Heart right ventricle (tissue), 16 donors: ENCODE measurements at regions not wholly inside any gene's neighbourhood (a gene's known extent, or its start where the extent isn't known, plus 50 kb on each side); places are given as distances from the start of the nearest gene placed in this dataset.

ENCODE experiments used
- ATAC-seq, 8 donors: fragments of 200-7000 bp; cut with Tn5 transposase; one replicate each; pipeline ENCODE4 v1.9.1; 2020; ENCODE audit warnings: mild to moderate bottlenecking in 8 of 8, moderate library complexity in 8 of 8, moderate number of reproducible peaks in 1 of 8
- DNase-seq, 2 donors: peaks; one replicate each; pipeline ENCODE4 v3.0.0-alpha.2; 2020
- H3K27ac ChIP-seq, 10 donors: fragments of 200-600 bp; sonication (generic) in 2 of 10; one replicate each; pipeline versions ENCODE4 v1.5.0 to v1.8.0; 2020 to 2022; ENCODE audit warnings: mild to moderate bottlenecking in 3 of 10
- H3K27me3 ChIP-seq, 7 donors: fragments of 200-600 bp; one replicate each; pipeline ENCODE4 v1.8.0; 2021 to 2022; ENCODE audit warnings: mild to moderate bottlenecking in 2 of 7
- H3K36me3 ChIP-seq, 9 donors: fragments of 200-600 bp; sonication (generic) in 1 of 9; one replicate each; pipeline versions ENCODE4 v1.5.0 to v1.8.0; 2020 to 2022; ENCODE audit warnings: mild to moderate bottlenecking in 2 of 9
- H3K4me1 ChIP-seq, 9 donors: fragments of 200-600 bp; sonication (generic) in 1 of 9; one replicate each; pipeline versions ENCODE4 v1.5.0 to v1.8.0; 2020 to 2022; ENCODE audit warnings: mild to moderate bottlenecking in 4 of 9
- H3K4me3 ChIP-seq, 10 donors: fragments of 200-600 bp; sonication (generic) in 2 of 10; one replicate each; pipeline versions ENCODE4 v1.5.0 to v1.8.0; 2020 to 2022; ENCODE audit warnings: mild to moderate bottlenecking in 7 of 10, moderate library complexity in 2 of 10
- H3K9me3 ChIP-seq, 11 donors: fragments of 200-600 bp in 10 of 11; sonication (generic) in 2 of 11; one replicate each; pipeline versions ENCODE4 v1.5.0 to v1.8.0; 2013 to 2022; ENCODE audit warnings: mild to moderate bottlenecking in 2 of 11, control low read depth in 1 of 11, moderate library complexity in 1 of 11
- WGBS, 2 donors: extraction: QIAGEN DNeasy Blood & Tissue Kit; methylation state at CpG; one replicate each; pipeline ENCODE4 v1.1.7; 2013; ENCODE audit warnings: inconsistent platforms in 1 of 2; 5-methylcytosine and 5-hydroxymethylcytosine counted together
- intact Hi-C, 10 donors: fragments of 100-400 bp; cut with DNase I; formaldehyde crosslinking; loops; one replicate each; pipeline versions ENCODE4 v1.11.1 to v1.14.2; 2022
- TF ChIP-seq, protein P1 (sequence below), 9 donors: fragments of 200-600 bp; sonication (generic) in 2 of 9; IDR thresholded peaks; one replicate each; pipeline versions ENCODE4 v1.5.0 to v1.8.0; 2021 to 2022; ENCODE audit warnings: antibody characterized with exemption in 9 of 9, mild to moderate bottlenecking in 5 of 9, moderate library complexity in 1 of 9
- donor health status: Arrhythmogenic right ventricular cardiomyopathy.
- donor health status: ischemic (EF 13 %, LVEDD 7.1; RV severe dilation, severe dysfunction).
- donor health status: healthy with polysubstance abuse.
- donor health status: DM: no; HTN: yes; CAD: no.
- donor health status: DM: no; HTN: no; CAD: no.
- donor health status: ischemic (EF 25% LVEDD 6.9; RV normal size, moderate dysfunction).
- donor health status: ischemic (EF 25% LVEDD 5.7; RV mildly dilated, moderate dysfunction).
- donor health status: healthy.
- donor health status: DM: yes; HTN: yes; CAD: no.
- donor health status: Ischemic cardiomyopathy.
- donor health status: ischemic (EF 35%, LVEDD 5.7; RV mildly dilated, moderate dysfunction).
- donor health status: nonischemic (EF 11% LVEDD 7.7; RV severe dilation, severe dysfunction).
- donor health status: DM: yes; HTN: yes; CAD: no.
- donor health status: PGD.
- donor health status: ischemic (EF 29% LVEDD 5.4; RV normal size, mild dysfunction).
- donor health status: nonischemic (EF 23%, LVEDD 6.1; RV moderate dilation, normal function).

DNA sequence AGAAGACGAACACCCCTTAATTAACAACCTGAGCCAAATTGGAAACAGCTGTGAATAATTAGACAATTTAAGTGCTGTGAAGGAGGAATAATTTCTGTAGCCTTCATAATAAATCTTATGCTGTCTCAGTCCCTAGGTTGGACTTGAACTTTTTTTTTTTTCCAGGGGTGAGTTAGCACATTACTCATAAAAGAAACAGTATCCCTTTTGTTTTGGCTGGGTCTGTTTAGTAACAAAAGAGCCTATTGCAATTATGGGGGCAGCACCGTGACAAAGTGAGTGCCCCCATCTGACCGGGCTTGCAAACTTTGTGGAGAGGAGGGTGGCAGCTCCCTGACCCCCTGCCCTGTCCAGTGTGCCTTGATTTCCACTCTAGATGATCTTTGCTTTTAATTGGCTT lies 167.4 kb downstream of the DICER1 start:
- Histone ChIP-seq H3K4me1 (no peaks in the 10 kb centered on the region), H3K27ac (no peak overlapping the region), H3K27me3 (peaks cover 0 to 9% (median 0%) of the 10 kb centered on the region in 7 donors), H3K9me3 (peaks cover 0 to 21% (median 8%) of the 10 kb centered on the region in 11 donors), H3K4me3 (no peak overlapping the region), H3K36me3 (no peaks in the 10 kb centered on the region)
- WGBS, 2 donors: 57 to 66% methylated on average over 3 of the region's 3 CpGs
- ATAC-seq (no peak), DNase-seq (no peak)
- intact Hi-C loops: no loop called here
- TF ChIP-seq, protein P1, sequence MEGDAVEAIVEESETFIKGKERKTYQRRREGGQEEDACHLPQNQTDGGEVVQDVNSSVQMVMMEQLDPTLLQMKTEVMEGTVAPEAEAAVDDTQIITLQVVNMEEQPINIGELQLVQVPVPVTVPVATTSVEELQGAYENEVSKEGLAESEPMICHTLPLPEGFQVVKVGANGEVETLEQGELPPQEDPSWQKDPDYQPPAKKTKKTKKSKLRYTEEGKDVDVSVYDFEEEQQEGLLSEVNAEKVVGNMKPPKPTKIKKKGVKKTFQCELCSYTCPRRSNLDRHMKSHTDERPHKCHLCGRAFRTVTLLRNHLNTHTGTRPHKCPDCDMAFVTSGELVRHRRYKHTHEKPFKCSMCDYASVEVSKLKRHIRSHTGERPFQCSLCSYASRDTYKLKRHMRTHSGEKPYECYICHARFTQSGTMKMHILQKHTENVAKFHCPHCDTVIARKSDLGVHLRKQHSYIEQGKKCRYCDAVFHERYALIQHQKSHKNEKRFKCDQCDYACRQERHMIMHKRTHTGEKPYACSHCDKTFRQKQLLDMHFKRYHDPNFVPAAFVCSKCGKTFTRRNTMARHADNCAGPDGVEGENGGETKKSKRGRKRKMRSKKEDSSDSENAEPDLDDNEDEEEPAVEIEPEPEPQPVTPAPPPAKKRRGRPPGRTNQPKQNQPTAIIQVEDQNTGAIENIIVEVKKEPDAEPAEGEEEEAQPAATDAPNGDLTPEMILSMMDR (IDR thresholded peaks at IDR 0.05): no peak

DNA sequence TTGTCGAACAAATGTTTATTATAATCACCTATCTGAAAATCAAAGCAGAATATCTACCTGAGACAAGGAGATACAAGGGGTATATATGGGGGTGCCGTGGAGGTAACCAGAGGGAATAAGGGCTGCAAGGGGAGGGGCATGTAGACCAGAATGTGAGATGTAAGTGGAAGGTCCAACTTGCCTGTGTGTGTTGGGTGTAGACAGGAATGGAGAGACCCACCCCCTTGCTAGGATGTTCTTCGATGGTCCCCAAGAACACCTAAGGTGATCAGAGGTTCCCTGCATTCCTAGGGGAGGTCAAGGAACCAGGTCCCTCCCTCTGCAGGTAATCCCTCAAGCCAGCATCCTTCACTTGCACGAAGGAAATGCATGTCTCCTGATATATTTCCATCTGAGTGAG lies 167.9 kb downstream of the DICER1 start:
- ATAC-seq: no peak
- Histone ChIP-seq H3K27me3 (peaks cover 0 to 7% (median 0%) of the 10 kb centered on the region in 7 donors), H3K27ac (no peak overlapping the region), H3K4me1 (no peaks in the 10 kb centered on the region), H3K9me3 (peaks cover 0 to 21% (median 8%) of the 10 kb centered on the region in 11 donors), H3K4me3 (no peak overlapping the region), H3K36me3 (no peaks in the 10 kb centered on the region)
- intact Hi-C loops: no loop called here
- WGBS, 2 donors: 76 to 78% methylated on average over 4 of the region's 4 CpGs
- TF ChIP-seq, protein P1 (IDR thresholded peaks at IDR 0.05): no peak
- no peak for DNase-seq

DNA sequence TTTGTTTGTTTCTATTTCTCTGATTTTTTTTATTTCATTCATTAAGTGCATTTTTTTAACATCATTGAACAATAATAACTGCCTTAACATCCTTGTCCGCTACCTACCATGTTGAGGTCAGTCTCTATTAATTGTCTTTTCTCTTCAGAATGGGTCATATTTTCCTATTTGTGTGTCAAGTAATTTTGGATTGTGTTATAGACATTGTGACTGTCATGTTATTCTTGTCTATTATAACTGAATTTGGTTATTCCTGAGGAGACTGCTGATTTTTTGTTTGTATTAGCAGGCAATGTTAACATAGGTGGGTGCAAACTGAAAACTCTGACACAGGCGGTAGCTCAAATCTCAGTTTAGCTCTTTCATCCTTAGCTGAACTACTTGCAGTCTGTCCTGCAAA lies 169.9 kb downstream of the DICER1 start:
- Histone ChIP-seq H3K9me3 (peaks cover 0 to 21% (median 8%) of the 10 kb centered on the region in 11 donors), H3K27ac (no peak overlapping the region), H3K36me3 (no peaks in the 10 kb centered on the region), H3K4me3 (no peak overlapping the region), H3K4me1 (no peaks in the 10 kb centered on the region), H3K27me3 (peaks cover 0 to 6% (median 0%) of the 10 kb centered on the region in 7 donors)
- TF ChIP-seq, protein P1 (IDR thresholded peaks at IDR 0.05): no peak
- DNase-seq (no peak), ATAC-seq (no peak)
- intact Hi-C loops: no loop called here
- 92 to 97% methylated on average over 2 of the region's 2 CpGs for WGBS, 2 donors

DNA sequence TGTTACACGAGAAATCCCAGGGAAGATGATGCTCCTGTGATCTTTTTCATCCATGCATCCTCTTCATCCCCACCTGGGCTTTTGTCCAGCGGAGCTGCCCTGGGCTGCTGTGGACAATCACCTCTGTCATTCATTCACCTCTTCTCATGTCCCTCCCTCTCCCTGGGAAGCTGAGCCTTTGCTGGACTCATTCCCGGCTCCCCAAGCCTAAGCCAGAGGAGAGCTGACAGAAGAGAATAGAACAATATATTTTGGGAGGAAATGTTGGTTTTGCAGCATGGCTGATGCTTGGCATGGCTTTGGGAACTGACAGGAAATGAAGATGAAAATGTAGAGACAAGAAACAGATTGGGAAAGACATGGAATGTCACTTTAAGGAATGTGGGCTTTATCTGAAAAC lies 177.4 kb downstream of the DICER1 start:
- H3K36me3 ChIP-seq: no peaks in the 10 kb centered on the region
- intact Hi-C loops: no loop called here
- H3K27me3 ChIP-seq: peaks cover 0 to 10% (median 0%) of the 10 kb centered on the region in 7 donors
- no peak for DNase-seq
- TF ChIP-seq, protein P1 (IDR thresholded peaks at IDR 0.05): no peak
- peaks cover 0 to 9% (median 0%) of the 10 kb centered on the region in 11 donors for H3K9me3 ChIP-seq
- no peak overlapping the region for H3K4me3 ChIP-seq
- ATAC-seq: no peak
- peaks cover 0 to 11% (median 0%) of the 10 kb centered on the region in 9 donors for H3K4me1 ChIP-seq
- WGBS, 2 donors: 47 to 50% methylated on average over 3 of the region's 3 CpGs
- no peak overlapping the region for H3K27ac ChIP-seq
